ENCODE measurements at regions not wholly inside any gene's neighbourhood (a gene's known extent, or its start where the extent isn't known, plus 50 kb on each side); places are given as distances from the start of the nearest gene placed in this dataset.
"Not testable (repeated sequence)": the region's sequence is repeated elsewhere in the genome, so short reads cannot be mapped to it uniquely, and the experiment has no call there.

GRCh38 chr4:159006202-159006601, 96.7 kb upstream of the RAPGEF2 start:
- DNase-seq (ENCODE audit: low read depth): peak; percentile 52

- no peak for DNase-seq (ENCODE audit: low read depth)
Observed at GRCh38 chr4:159008671-159009070, 94.2 kb upstream of the RAPGEF2 start.

- no peak for DNase-seq (ENCODE audit: low read depth)
Observed at GRCh38 chr4:159009521-159009920, 93.4 kb upstream of the RAPGEF2 start.

GRCh38 chr4:159010100-159010499, 92.8 kb upstream of the RAPGEF2 start:
- no peak for DNase-seq (ENCODE audit: low read depth)

DNA sequence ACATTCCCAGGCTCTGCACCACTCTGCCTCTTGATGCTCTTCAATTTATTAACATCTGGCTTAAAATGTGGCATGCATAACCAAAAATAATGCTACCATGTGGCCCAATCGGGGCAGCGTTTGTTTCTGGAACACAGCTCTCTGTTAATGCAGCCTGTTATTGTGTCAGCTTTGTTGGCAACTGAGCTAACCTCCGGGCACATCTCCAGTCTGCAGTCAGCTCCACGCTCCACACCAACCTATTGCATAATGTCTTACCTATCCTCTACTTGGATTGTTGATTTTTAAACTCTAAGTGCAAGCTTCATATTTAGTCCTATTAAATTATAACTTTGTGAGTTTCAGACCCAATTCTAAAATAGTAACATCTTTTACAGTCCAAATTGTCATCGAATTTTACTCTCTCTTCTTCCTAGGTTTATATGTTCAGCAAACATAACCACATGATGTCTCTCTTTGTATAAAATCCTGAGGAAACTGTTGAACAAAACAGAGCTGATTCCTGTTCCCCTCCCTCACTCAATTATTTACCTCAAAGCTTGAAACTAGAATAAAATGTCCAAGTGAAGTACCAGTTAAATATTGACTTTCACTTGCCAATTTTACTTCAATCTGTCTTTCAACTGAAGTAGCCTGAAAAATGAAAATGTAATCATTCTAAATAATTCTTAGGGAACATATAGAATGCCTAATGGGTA, 92.2 kb upstream of the RAPGEF2 start:
- peak; percentile 59 for DNase-seq (ENCODE audit: low read depth)

DNA sequence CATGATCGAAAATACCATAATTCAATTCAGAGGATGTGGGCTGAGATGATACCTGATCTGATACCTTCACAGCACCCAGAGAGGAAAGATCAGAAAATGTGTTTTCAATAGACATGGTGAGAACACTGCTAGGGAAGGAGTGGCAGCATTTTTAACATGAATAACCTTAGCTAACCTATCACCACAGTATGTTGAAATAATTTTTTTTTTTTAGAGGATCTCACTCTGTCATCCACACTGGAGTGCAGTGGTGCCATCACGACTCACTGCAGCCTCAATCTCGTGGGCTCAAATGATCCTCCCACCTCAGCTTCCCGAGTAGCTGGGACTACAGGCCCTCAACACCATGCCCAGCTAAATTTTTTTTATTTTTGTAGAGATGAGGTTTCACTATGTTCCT, 90.5 kb upstream of the RAPGEF2 start:
- peak; percentile 78 for DNase-seq (ENCODE audit: low read depth)

GRCh38 chr4:159013692-159014091, 89.2 kb upstream of the RAPGEF2 start:
- DNase-seq (ENCODE audit: low read depth): no peak

DNA sequence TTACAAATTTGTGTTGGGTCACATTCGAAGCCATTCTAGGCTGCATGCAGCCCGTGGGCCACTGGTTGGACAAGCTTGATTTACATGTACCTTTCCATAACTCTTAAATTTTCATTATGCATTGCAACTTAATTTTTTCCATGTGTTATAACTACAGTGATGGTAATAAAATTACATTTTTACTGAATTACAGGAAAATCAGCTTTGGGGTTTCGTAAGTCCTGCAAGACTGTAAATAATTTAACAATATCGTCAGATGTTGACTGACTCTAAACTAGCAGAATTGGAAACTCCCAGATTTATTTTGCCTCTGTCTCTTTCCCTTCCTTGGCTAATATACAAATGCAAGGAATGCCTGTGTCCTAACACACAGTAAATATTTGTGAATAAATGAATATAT, 88.0 kb upstream of the RAPGEF2 start:
- no peak for DNase-seq (ENCODE audit: low read depth)

- peak; percentile 11 for DNase-seq (ENCODE audit: low read depth)
Observed at GRCh38 chr4:159015841-159016240, 87.0 kb upstream of the RAPGEF2 start.

DNA sequence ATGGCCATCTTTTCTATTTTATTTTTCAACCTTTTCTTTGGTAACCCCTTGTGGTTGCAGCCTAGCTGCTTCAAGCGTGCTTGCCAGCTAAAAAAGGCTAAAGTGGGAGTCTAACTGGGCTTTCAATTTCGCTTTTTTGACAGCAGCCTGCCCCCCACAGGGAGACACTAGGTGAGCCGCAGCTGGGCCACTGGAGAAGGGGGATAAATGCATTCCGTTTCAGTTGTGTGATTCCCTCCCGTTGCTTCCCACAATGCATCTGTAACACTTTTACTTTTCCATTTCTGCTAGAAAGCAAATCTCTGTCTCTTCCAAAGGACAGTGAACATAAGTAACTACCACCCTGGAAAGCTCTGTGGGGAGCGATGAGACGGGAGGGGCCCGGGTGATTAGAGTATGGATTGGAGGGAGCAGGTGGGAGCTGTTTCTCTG, 86.3 kb upstream of the RAPGEF2 start:
- peak; percentile 26 for DNase-seq (ENCODE audit: low read depth)

DNA sequence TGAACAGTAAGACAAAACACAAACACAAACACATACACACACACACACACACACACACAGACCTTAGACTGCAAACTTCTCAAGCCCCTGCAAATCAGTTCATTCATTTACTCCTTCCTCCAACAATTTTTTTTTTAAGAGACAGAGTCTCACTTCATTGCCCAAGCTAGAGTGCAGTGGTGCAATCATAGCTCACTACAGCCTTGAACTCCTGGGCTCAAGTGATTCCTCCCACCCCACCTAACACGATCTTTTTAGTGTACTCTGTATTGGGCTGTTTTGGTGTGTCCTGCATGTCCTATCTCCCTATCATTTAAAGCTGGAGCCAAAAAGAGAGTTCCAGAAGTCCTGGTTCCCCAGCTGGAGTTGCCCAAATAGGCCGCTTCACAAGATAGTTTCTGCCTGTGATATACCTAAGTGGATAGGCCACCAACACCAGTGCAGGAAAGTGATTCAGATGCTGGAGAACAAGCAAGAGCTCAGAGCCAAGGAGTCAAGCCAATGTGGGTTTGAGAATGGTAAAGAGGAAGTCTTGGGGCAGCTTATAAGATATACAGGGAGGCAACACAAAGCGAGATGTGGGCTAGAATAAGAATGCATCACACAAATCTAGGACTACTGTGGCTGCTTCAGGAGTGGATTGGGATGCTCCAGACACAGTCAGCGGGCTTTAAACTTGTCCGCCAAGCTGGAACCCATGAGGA, 85.4 kb upstream of the RAPGEF2 start:
- no peak for DNase-seq (ENCODE audit: low read depth)

DNA sequence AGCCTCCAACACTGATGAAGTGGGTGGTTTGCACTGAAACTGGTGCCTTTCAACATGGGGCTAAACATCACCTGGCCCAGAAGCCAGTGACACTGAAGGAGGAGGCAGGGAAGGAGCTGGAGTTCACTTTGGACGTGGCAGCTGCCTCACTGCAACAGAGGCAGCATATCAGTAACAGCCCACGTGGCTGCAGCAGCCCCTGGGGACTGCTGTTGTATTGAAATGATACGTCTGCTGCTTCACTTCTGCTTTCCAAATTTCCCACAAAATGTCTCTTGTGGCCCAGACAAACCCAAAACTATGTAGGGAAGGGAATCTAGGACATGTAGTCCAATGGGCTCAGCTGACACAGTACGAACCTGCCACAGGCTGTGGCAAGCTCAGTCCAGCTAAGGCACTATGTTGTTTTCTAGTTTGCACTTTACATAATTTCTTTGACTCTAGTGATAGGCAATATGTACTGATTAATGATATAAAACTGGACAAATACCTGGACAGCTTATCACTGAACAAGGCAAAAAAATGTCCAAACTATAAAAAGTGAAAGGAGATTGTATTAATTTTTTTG, 84.7 kb upstream of the RAPGEF2 start:
- DNase-seq (ENCODE audit: low read depth): no peak

- DNase-seq (ENCODE audit: low read depth): no peak
Observed at GRCh38 chr4:159019356-159019755, 83.5 kb upstream of the RAPGEF2 start.

DNA sequence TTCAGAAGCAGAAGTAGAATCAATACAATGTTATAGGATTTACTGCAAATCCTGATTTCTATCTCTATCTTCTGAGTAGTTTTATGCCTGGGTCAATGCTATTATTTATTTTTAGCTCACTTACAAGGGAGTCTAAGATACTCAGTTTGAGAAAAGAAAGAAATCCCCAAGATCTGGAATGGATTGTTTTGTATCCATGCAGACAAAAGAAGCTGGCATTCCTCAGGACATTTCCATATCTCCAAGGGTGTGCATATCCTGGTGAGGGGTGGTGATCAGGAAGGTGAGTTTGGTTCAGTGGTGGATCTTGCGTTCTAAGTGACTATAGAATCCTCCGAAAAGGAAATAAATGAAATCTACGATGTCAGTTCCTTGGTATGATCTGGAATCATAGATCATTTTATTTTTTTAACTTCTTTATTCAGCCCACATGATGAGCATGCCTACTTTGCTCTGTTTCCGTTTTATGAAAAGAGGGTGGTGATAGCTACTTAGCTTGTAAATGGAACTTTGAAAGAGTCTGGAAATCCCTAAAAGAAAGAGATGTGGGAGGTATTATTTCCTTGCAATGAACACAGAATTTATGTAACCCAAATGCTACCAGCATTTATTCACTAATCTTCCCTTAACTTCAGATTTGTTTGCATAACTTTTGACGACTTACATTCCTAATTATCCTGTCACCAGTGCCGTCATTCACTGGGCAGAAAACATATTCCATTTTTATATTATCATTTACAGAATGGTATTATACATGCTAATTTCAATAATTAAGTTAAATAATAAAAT, 81.1 kb upstream of the RAPGEF2 start:
- DNase-seq (ENCODE audit: low read depth): no peak

GRCh38 chr4:159023741-159024140, 79.1 kb upstream of the RAPGEF2 start:
- DNase-seq (ENCODE audit: low read depth): no peak

DNA sequence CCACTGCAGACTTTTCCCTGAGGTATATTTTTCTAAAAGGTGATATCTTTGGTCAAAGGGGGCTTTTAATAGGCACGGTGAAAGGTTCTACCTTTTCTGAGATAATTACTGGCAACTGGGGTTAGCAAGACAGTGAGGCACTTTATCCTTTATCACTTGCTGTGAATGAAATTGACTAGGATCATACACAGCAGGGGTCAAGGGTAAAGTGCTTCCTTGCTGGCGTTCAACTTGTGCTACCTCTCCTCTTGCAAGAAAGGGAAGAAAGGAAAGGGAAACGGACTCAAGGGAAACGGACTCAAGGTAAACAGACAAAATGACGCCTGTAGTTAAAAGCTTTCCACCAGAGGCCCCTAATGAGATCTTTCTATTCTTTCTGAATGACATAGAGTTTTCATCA, 78.6 kb upstream of the RAPGEF2 start:
- DNase-seq (ENCODE audit: low read depth): no peak

DNA sequence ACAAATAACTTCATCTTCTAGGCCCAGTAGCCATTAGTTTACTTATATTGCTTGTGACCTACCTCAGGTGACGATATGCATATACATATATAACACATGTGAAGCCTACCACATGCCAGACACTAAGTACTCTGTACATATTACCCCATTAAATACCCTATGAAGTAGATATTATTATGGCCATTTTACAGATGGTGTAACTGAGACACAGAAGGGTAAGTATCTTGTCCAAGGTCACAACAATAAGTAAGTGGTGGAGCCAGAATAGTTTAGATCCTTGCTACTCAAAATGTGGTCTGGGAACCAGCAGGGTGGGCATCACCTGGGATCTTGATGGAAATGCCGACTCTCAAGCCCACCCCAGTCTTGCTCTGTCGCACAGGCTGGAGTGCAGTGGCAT, 78.1 kb upstream of the RAPGEF2 start:
- no peak for DNase-seq (ENCODE audit: low read depth)

GRCh38 chr4:159026329-159026728, 76.5 kb upstream of the RAPGEF2 start:
- no peak for DNase-seq (ENCODE audit: low read depth)

- peak; percentile 59 for DNase-seq (ENCODE audit: low read depth)
Observed at GRCh38 chr4:159027535-159027934, 75.3 kb upstream of the RAPGEF2 start.

DNA sequence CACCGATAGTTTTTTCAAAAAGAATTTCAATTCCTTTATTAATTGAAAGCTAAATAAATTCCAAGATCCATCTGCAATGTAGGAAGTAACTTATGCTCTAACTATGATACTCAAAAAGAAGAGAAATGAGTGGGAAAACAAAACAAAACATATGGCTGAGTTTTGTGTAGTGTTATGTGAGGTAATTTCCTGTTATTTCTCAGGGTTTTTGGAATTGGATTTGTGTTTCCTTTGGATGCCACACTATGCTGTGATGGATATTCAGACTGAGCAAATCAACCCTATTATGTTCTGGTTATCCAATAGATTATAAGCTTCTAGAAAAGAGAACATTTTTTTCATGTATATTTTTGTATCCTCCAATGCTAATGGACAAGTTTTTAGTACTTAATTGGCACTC, 73.4 kb upstream of the RAPGEF2 start:
- no peak for DNase-seq (ENCODE audit: low read depth)

- DNase-seq (ENCODE audit: low read depth): not testable (repeated sequence)
Observed at GRCh38 chr4:159030297-159030696, 72.6 kb upstream of the RAPGEF2 start.

DNA sequence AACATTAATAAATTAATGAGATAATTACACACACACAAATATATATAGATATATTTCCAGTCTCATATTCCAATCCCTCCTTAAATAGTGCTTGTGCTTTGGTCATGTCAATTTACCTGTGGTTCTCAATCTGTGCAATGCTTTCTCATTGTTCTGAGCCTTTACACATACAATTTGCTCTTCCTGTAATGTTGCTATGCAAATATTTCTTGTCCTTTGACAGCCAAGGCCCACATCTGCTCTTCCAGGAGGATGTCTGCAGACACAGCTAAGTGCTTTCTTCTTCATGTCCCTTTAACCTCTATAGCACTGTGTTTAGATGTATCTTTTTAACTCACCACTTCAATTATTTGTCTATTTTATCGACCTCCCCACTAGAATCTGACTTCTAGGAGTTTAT, 67.3 kb upstream of the RAPGEF2 start:
- DNase-seq (ENCODE audit: low read depth): no peak

GRCh38 chr4:159038536-159038935, 64.3 kb upstream of the RAPGEF2 start:
- DNase-seq (ENCODE audit: low read depth): no peak
